ENCODE measurements at regions not wholly inside any gene's neighbourhood (a gene's known extent, or its start where the extent isn't known, plus 50 kb on each side); places are given as distances from the start of the nearest gene placed in this dataset.

DNA sequence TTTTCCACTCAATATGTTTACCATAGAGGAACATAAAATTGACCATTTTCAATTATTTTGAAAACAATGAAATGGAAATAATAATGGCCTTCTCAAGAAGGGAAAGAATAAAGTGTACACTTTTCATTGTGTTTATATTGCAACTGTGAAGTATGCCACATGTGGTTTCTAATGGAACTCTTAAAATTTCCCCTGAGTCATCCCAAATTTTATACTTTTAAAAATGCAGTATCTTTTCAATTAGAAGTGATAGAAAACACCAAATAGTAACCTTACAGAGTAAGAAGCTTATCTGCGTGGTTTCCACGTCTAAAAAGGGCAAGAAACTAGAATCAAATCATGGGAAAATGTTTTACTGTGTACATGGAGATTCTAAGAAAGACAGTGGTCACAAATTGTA is 70.0 kb downstream of the SCG2 start:
- TF ChIP-seq EZH2 (IDR thresholded peaks at IDR 0.05) (no peak), CTCF (IDR thresholded peaks at IDR 0.05) (no peak)

Measured in neural progenitor cell (in vitro differentiated cells).